Keratinocyte (primary cell): ENCODE measurements at regions not wholly inside any gene's neighbourhood (a gene's known extent, or its start where the extent isn't known, plus 50 kb on each side); places are given as distances from the start of the nearest gene placed in this dataset.

Source experiments
- DNase-seq: peaks from one replicate; pipeline ENCODE4 v3.0.0-alpha.2; 2011; ENCODE audit warnings: low read depth, missing footprints, low spot score
- FAIRE-seq: peaks from 2 replicates; lab custom pipeline; 2011; peaks lifted over from hg19 to GRCh38; lab: Jason Lieb, UNC
- H2AFZ ChIP-seq: 2 replicates; pipeline ENCODE4 v1.6.0; 2012; ENCODE audit warnings: low read length, control low read depth, inconsistent platforms; ENCODE audit not compliant: control insufficient read depth
- H3K27ac ChIP-seq: 2 replicates; pipeline ENCODE4 v1.5.1; 2011; ENCODE audit warnings: low read length; ENCODE audit not compliant: control insufficient read depth, insufficient read depth
- H3K27me3 ChIP-seq: 3 replicates; pipeline ENCODE4 v1.6.0; 2011; ENCODE audit warnings: low read length; ENCODE audit not compliant: control insufficient read depth, insufficient read depth; ENCODE audit errors: extremely low read depth
- H3K36me3 ChIP-seq, 2 experiments: 2 replicates in 1 of 2; 3 replicates in 1 of 2; pipeline ENCODE4 v1.5.1; 2011; ENCODE audit warnings: low read length in 2 of 2, mild to moderate bottlenecking in 1 of 2; ENCODE audit not compliant: control insufficient read depth in 2 of 2, insufficient read depth in 2 of 2; ENCODE audit errors: extremely low read depth in 1 of 2
- H3K4me1 ChIP-seq: 3 replicates; pipeline ENCODE4 v1.5.1; 2011; ENCODE audit warnings: low read length; ENCODE audit not compliant: control insufficient read depth, insufficient read depth; ENCODE audit errors: extremely low read depth
- H3K4me2 ChIP-seq: 3 replicates; pipeline ENCODE4 v1.6.0; 2011; ENCODE audit warnings: low read depth, low read length; ENCODE audit not compliant: control insufficient read depth, insufficient read depth; ENCODE audit errors: extremely low read depth
- H3K4me3 ChIP-seq, 3 experiments: fragments of 200-600 bp in 1 of 3; sonication (generic) in 1 of 3; 2 replicates in 2 of 3; 3 replicates in 1 of 3; pipeline ENCODE4 v1.5.1; 2011 to 2016; ENCODE audit warnings: low read length in 3 of 3, mild to moderate bottlenecking in 3 of 3, control low read depth in 2 of 3, inconsistent platforms in 1 of 3, low read depth in 1 of 3, mixed read lengths in 1 of 3, mixed run types in 1 of 3, moderate library complexity in 1 of 3; ENCODE audit not compliant: control insufficient read depth in 2 of 3, insufficient read depth in 2 of 3; ENCODE audit errors: extremely low read depth in 1 of 3
- H3K79me2 ChIP-seq: 2 replicates; pipeline ENCODE4 v1.6.0; 2012; ENCODE audit warnings: low read length; ENCODE audit not compliant: control insufficient read depth, insufficient read depth
- H3K9ac ChIP-seq: 3 replicates; pipeline ENCODE4 v1.6.0; 2011; ENCODE audit warnings: low read length; ENCODE audit not compliant: control insufficient read depth, insufficient read depth; ENCODE audit errors: extremely low read depth
- H3K9me1 ChIP-seq: 3 replicates; pipeline ENCODE4 v1.6.0; 2011; ENCODE audit warnings: low read length; ENCODE audit not compliant: control insufficient read depth, insufficient read depth; ENCODE audit errors: extremely low read depth
- H3K9me3 ChIP-seq: 2 replicates; pipeline ENCODE4 v1.5.1; 2012; ENCODE audit warnings: low read depth, low read length; ENCODE audit not compliant: control insufficient read depth
- H4K20me1 ChIP-seq: 3 replicates; pipeline ENCODE4 v1.6.0; 2011; ENCODE audit warnings: low read length; ENCODE audit not compliant: control insufficient read depth, insufficient read depth; ENCODE audit errors: extremely low read depth
- EZH2 ChIP-seq: IDR thresholded peaks from one replicate; pipeline ENCODE4 v1.6.1; 2012; ENCODE audit warnings: inconsistent platforms, mild to moderate bottlenecking, low read length, moderate library complexity
- dilution Hi-C: fragments of 300-500 bp; cut with MboI; formaldehyde crosslinking; loops from one replicate; pipeline ENCODE4 v1.7.0; 2020; ENCODE audit warnings: low sequenced_read_pairs; ENCODE audit not compliant: extremely low pct_ligation_motif_present
- TF ChIP-seq, protein P1 (sequence below), 3 experiments: IDR thresholded peaks in 1 of 3; conservative IDR thresholded peaks in 1 of 3; optimal IDR thresholded peaks in 1 of 3; 2 replicates in 2 of 3; 3 replicates in 1 of 3; pipeline versions ENCODE3 to v1.5.1; 2011; ENCODE audit warnings: low read length in 3 of 3, mild to moderate bottlenecking in 3 of 3, moderate library complexity in 2 of 3, control low read depth in 1 of 3, inconsistent platforms in 1 of 3; ENCODE audit not compliant: insufficient read depth in 2 of 3; ENCODE audit errors: extremely low read depth in 1 of 3

- Histone ChIP-seq H2AFZ (no peak overlapping the region), H3K27ac (no peak overlapping the region), H3K4me2 (no peak overlapping the region), H4K20me1 (no peaks in the 10 kb centered on the region), H3K36me3 (no peaks in the 10 kb centered on the region), H3K4me3 (no peak overlapping the region), H3K4me1 (no peaks in the 10 kb centered on the region), H3K9me3 (no peaks in the 10 kb centered on the region), H3K79me2 (no peaks in the 10 kb centered on the region), H3K9me1 (no peaks in the 10 kb centered on the region), H3K9ac (no peak overlapping the region), H3K27me3 (no peaks in the 10 kb centered on the region)
- TF ChIP-seq, protein P1, sequence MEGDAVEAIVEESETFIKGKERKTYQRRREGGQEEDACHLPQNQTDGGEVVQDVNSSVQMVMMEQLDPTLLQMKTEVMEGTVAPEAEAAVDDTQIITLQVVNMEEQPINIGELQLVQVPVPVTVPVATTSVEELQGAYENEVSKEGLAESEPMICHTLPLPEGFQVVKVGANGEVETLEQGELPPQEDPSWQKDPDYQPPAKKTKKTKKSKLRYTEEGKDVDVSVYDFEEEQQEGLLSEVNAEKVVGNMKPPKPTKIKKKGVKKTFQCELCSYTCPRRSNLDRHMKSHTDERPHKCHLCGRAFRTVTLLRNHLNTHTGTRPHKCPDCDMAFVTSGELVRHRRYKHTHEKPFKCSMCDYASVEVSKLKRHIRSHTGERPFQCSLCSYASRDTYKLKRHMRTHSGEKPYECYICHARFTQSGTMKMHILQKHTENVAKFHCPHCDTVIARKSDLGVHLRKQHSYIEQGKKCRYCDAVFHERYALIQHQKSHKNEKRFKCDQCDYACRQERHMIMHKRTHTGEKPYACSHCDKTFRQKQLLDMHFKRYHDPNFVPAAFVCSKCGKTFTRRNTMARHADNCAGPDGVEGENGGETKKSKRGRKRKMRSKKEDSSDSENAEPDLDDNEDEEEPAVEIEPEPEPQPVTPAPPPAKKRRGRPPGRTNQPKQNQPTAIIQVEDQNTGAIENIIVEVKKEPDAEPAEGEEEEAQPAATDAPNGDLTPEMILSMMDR (optimal IDR thresholded peaks at IDR 0.05 in 1 of 3, IDR thresholded peaks at IDR 0.05 in 1 of 3, conservative IDR thresholded peaks at IDR 0.05 in 1 of 3; ENCODE audit: extremely low read depth in 1 of 3, insufficient read depth in 2 of 3, low read length in 3 of 3) = no peak
- TF ChIP-seq EZH2 = no peak
- DNase-seq = no peak
- dilution Hi-C loops = no loop called here
- FAIRE-seq = no peak
These were observed 67.7 kb upstream of the IL2 start for GRCh38 chr4:122524176-122524575.

GRCh38 chr4:122522944-122523343 is 66.4 kb upstream of the IL2 start:
- H3K4me3 ChIP-seq = no peak overlapping the region
- H3K9ac ChIP-seq = no peak overlapping the region
- no peak overlapping the region for H3K27ac ChIP-seq
- no peaks in the 10 kb centered on the region for H3K4me1 ChIP-seq
- no peak for DNase-seq
- H3K9me1 ChIP-seq = no peaks in the 10 kb centered on the region
- no peaks in the 10 kb centered on the region for H3K36me3 ChIP-seq
- no peak for FAIRE-seq
- no peaks in the 10 kb centered on the region for H3K9me3 ChIP-seq
- dilution Hi-C loops = no loop called here
- no peak overlapping the region for H2AFZ ChIP-seq
- TF ChIP-seq, protein P1 (optimal IDR thresholded peaks at IDR 0.05 in 1 of 3, IDR thresholded peaks at IDR 0.05 in 1 of 3, conservative IDR thresholded peaks at IDR 0.05 in 1 of 3; ENCODE audit: extremely low read depth in 1 of 3, insufficient read depth in 2 of 3, low read length in 3 of 3) = no peak
- TF ChIP-seq EZH2 = no peak
- H3K79me2 ChIP-seq = no peaks in the 10 kb centered on the region
- no peaks in the 10 kb centered on the region for H4K20me1 ChIP-seq
- H3K27me3 ChIP-seq = no peaks in the 10 kb centered on the region
- no peak overlapping the region for H3K4me2 ChIP-seq
